SK-N-SH (cell line): ENCODE measurements at regions not wholly inside any gene's neighbourhood (a gene's known extent, or its start where the extent isn't known, plus 50 kb on each side); places are given as distances from the start of the nearest gene placed in this dataset.

Source experiments
- CTCF ChIA-PET: fragments of 300-600, 350-600 bp; formaldehyde crosslinking; extraction: SDS; loops from one replicate; lab custom pipeline; 2021; lab: Yijun Ruan, JAX
- POLR2A ChIA-PET: fragments of 350-600 bp; sonication (Branson Sonifier 250); formaldehyde crosslinking; extraction: SDS; loops from one replicate; lab custom pipeline; 2020; ENCODE audit warnings: antibody characterized with exemption, inconsistent platforms; lab: Yijun Ruan, JAX
- DNase-seq: peaks from one replicate; pipeline ENCODE4 v3.0.0; 2012
- H2AFZ ChIP-seq: fragments of 200-600 bp; sonication (generic); 2 replicates; pipeline ENCODE4 v1.8.1; 2016; ENCODE audit warnings: antibody characterized with exemption, mild to moderate bottlenecking, low read depth
- H3F3A ChIP-seq: fragments of 200-600 bp; sonication (generic); replicated peaks from 2 replicates; pipeline ENCODE3; 2016; ENCODE audit warnings: antibody characterized with exemption, mild to moderate bottlenecking; ENCODE audit not compliant: insufficient read depth
- H3K27ac ChIP-seq, 2 experiments: fragments of 200-500 bp in 1 of 2; fragments of 200-600 bp in 1 of 2; sonication (Bioruptor generic) in 1 of 2; sonication (generic), shearing (Covaris generic) in 1 of 2; 2 replicates each; pipeline versions ENCODE4 v1.5.1 to v1.6.1; 2014 to 2016; ENCODE audit warnings: low read depth in 2 of 2, inconsistent platforms in 1 of 2, low read length in 1 of 2, mild to moderate bottlenecking in 1 of 2, mixed read lengths in 1 of 2
- H3K27me3 ChIP-seq: fragments of 200-600 bp; sonication (generic), shearing (Covaris generic); 2 replicates; pipeline ENCODE4 v1.6.1; 2016; ENCODE audit warnings: mixed run types; ENCODE audit not compliant: insufficient read depth
- H3K36me3 ChIP-seq, 2 experiments: fragments of 200-500 bp in 1 of 2; fragments of 200-600 bp in 1 of 2; sonication (Bioruptor generic) in 1 of 2; sonication (generic) in 1 of 2; replicated peaks in 1 of 2; 2 replicates each; pipeline versions ENCODE3 to v1.5.1; 2014 to 2016; ENCODE audit warnings: low read length in 1 of 2, mild to moderate bottlenecking in 1 of 2; ENCODE audit not compliant: insufficient read depth in 2 of 2, control insufficient read depth in 1 of 2
- H3K4me1 ChIP-seq, 2 experiments: fragments of 200-500 bp in 1 of 2; fragments of 200-600 bp in 1 of 2; sonication (Bioruptor generic) in 1 of 2; sonication (generic), shearing (Covaris generic) in 1 of 2; 2 replicates each; pipeline versions ENCODE4 v1.5.1 to v1.6.1; 2014 to 2016; ENCODE audit warnings: low read depth in 1 of 2, low read length in 1 of 2, mixed run types in 1 of 2; ENCODE audit not compliant: insufficient read depth in 2 of 2, control insufficient read depth in 1 of 2
- H3K4me2 ChIP-seq: fragments of 200-600 bp; sonication (generic), shearing (Covaris generic); 2 replicates; pipeline ENCODE4 v1.6.1; 2017; ENCODE audit warnings: mixed run types
- H3K4me3 ChIP-seq, 2 experiments: fragments of 200-500 bp in 1 of 2; fragments of 200-600 bp in 1 of 2; sonication (Bioruptor generic) in 1 of 2; sonication (generic), shearing (Covaris generic) in 1 of 2; 2 replicates each; pipeline versions ENCODE4 v1.5.1 to v1.8.1; 2014 to 2016; ENCODE audit warnings: low read depth in 2 of 2, inconsistent platforms in 1 of 2, low read length in 1 of 2, mild to moderate bottlenecking in 1 of 2, mixed read lengths in 1 of 2, moderate library complexity in 1 of 2
- H3K79me2 ChIP-seq: fragments of 200-600 bp; sonication (generic); 2 replicates; pipeline ENCODE4 v1.8.1; 2017; ENCODE audit warnings: mild to moderate bottlenecking; ENCODE audit not compliant: insufficient read depth
- H3K9ac ChIP-seq: fragments of 200-600 bp; sonication (generic); 2 replicates; pipeline ENCODE4 v1.6.1; 2017; ENCODE audit warnings: mixed run types
- H3K9me2 ChIP-seq: fragments of 200-600 bp; sonication (generic); 2 replicates; pipeline ENCODE4 v1.6.1; 2017; ENCODE audit warnings: mixed run types
- H3K9me3 ChIP-seq: fragments of 200-600 bp; sonication (generic); 2 replicates; pipeline ENCODE4 v1.6.1; 2017; ENCODE audit warnings: mixed run types, mild to moderate bottlenecking, moderate library complexity
- H4K20me1 ChIP-seq: fragments of 200-600 bp; sonication (generic); 2 replicates; pipeline ENCODE4 v1.6.1; 2017; ENCODE audit warnings: mild to moderate bottlenecking, mixed run types; ENCODE audit not compliant: insufficient read depth
- CHD2 ChIP-seq: fragments of 150-350 bp; IDR thresholded peaks from 2 replicates; pipeline ENCODE4 v1.6.1; 2018; ENCODE audit warnings: low read length; ENCODE audit not compliant: partially characterized antibody
- EP300 ChIP-seq, 2 experiments: IDR thresholded peaks; 2 replicates each; pipeline versions ENCODE4 v1.4.0 to v1.6.1; 2012; ENCODE audit warnings: borderline replicate concordance in 1 of 2, low read depth in 1 of 2, low read length in 1 of 2
- EZH2phosphoT487 ChIP-seq: fragments of 200-600 bp; sonication (generic); IDR thresholded peaks from 2 replicates; pipeline ENCODE4 v1.6.1; 2017; ENCODE audit warnings: low read depth, mixed run types, mild to moderate bottlenecking, antibody characterized with exemption, moderate library complexity, borderline replicate concordance
- FOSL2 ChIP-seq: IDR thresholded peaks from 2 replicates; pipeline ENCODE4 v1.4.0; 2012; ENCODE audit warnings: low read depth, mild to moderate bottlenecking, moderate library complexity, borderline replicate concordance
- GATA2 ChIP-seq: sonication (generic); formaldehyde crosslinking; IDR thresholded peaks from 2 replicates; pipeline ENCODE4 v1.5.0; 2020; ENCODE audit warnings: mild to moderate bottlenecking, missing genetic modification reagents
- IRF3 ChIP-seq: fragments of 150-350 bp; IDR thresholded peaks from 2 replicates; pipeline ENCODE4 v1.6.1; 2016; ENCODE audit warnings: mild to moderate bottlenecking, low read depth, low read length
- NRF1 ChIP-seq: IDR thresholded peaks from 2 replicates; pipeline ENCODE4 v1.6.1; 2012; ENCODE audit warnings: low read depth, mild to moderate bottlenecking, low read length
- RCOR1 ChIP-seq: fragments of 150-350 bp; IDR thresholded peaks from 2 replicates; pipeline ENCODE4 v1.6.1; 2017; ENCODE audit warnings: antibody characterized with exemption, low read length
- TAF1 ChIP-seq: IDR thresholded peaks from 2 replicates; pipeline ENCODE4 v1.6.1; 2012; ENCODE audit warnings: low read depth, mild to moderate bottlenecking, low read length, moderate library complexity, borderline replicate concordance
- USF1 ChIP-seq: IDR thresholded peaks from 2 replicates; pipeline ENCODE4 v1.4.0; 2012; ENCODE audit warnings: low read depth, borderline replicate concordance
- WGBS: methylation state at CpG from one replicate; pipeline ENCODE4 v1.1.6; 2017; ENCODE audit warnings: low lambda C conversion rate; 5-methylcytosine and 5-hydroxymethylcytosine counted together

GRCh38 chr5:125896368-125896767, 526.8 kb upstream of the GRAMD2B start:
- Histone ChIP-seq H3K27me3 (no peaks in the 10 kb centered on the region), H3K4me2 (no peak overlapping the region), H3K4me3 (no peak overlapping the region), H2AFZ (no peak overlapping the region), H3K9ac (no peak overlapping the region), H3F3A (no peaks in the 10 kb centered on the region), H4K20me1 (no peaks in the 10 kb centered on the region), H3K79me2 (no peaks in the 10 kb centered on the region), H3K27ac (no peak overlapping the region), H3K4me1 (peaks cover 0 to 9% of the 10 kb centered on the region in 2 experiments; a peak in 1 of 4 replicates), H3K9me2 (no peaks in the 10 kb centered on the region), H3K36me3 (no peaks in the 10 kb centered on the region), H3K9me3 (no peaks in the 10 kb centered on the region)
- DNase-seq, result no peak
- whole genome bisulfite sequencing, result 43% methylated on average over 3 of the region's 3 CpGs
- POLR2A ChIA-PET, result no interaction called here
- CTCF ChIA-PET, result interaction anchor here (1.2 kb wide), 1 partner anchor 28 kb away, joined by 3 read pairs; no protein-coding TSS in a partner anchor
- no peak for TF ChIP-seq TAF1
- no peak for TF ChIP-seq RCOR1
- no peak for TF ChIP-seq NRF1
- no peak for TF ChIP-seq GATA2 (CRISPR knock-in tag)
- no peak for TF ChIP-seq USF1
- no peak for TF ChIP-seq IRF3
- TF ChIP-seq EZH2phosphoT487, result no peak

- POLR2A ChIA-PET, result no interaction called here
- Histone ChIP-seq H3K9me2 (no peaks in the 10 kb centered on the region), H3K9ac (no peak overlapping the region), H3K4me1 (peaks cover 0 to 7% of the 10 kb centered on the region in 2 experiments; a peak in 1 of 4 replicates), H3F3A (no peaks in the 10 kb centered on the region), H3K27me3 (no peaks in the 10 kb centered on the region), H3K36me3 (no peaks in the 10 kb centered on the region), H3K4me3 (no peak overlapping the region)
- no peak for DNase-seq
- CTCF ChIA-PET, result interaction anchor here (1.2 kb wide), 1 partner anchor 29 kb away, joined by 3 read pairs; no protein-coding TSS in a partner anchor
- peak in 1 of 2 experiments; percentile 25; a peak in 1 of 4 replicates for TF ChIP-seq EP300 (IDR thresholded peaks at IDR 0.05; ENCODE audit: borderline replicate concordance in 1 of 2, low read depth in 1 of 2, low read length in 1 of 2)
- no peak for TF ChIP-seq CHD2
- TF ChIP-seq FOSL2, result no peak
- TF ChIP-seq, all 33 proteins: peak for 1
- Histone ChIP-seq H3K79me2 (no peaks in the 10 kb centered on the region), H3K27ac (peak overlapping the region in 1 of 2 experiments; percentile 43; a peak in 2 of 4 replicates), H3K9me3 (no peaks in the 10 kb centered on the region), H3K4me2 (no peak overlapping the region), H4K20me1 (no peaks in the 10 kb centered on the region), H2AFZ (no peak overlapping the region)
These were observed 526.1 kb upstream of the GRAMD2B start for GRCh38 chr5:125897089-125897488.
